Left lung (tissue), 4 donors: ENCODE measurements at regions not wholly inside any gene's neighbourhood (a gene's known extent, or its start where the extent isn't known, plus 50 kb on each side); places are given as distances from the start of the nearest gene placed in this dataset.

Source experiments
- ATAC-seq: fragments of 200-7000 bp; cut with Tn5 transposase; one replicate; pipeline ENCODE4 v1.9.1; 2020; ENCODE audit warnings: moderate library complexity
- DNase-seq, 4 donors: peaks; one replicate each; pipeline ENCODE4 v3.0.0-alpha.2; 2013 to 2020
- H3K27ac ChIP-seq, 2 donors: fragments of 200-600 bp; sonication (generic) in 1 of 2; one replicate each; pipeline versions ENCODE4 v1.5.0 to v1.8.0; 2020 to 2021
- H3K27me3 ChIP-seq, 2 donors: fragments of 200-600 bp; sonication (generic) in 1 of 2; one replicate each; pipeline versions ENCODE4 v1.5.0 to v1.8.0; 2020 to 2021
- H3K36me3 ChIP-seq, 2 donors: fragments of 200-600 bp; sonication (generic) in 1 of 2; one replicate each; pipeline versions ENCODE4 v1.5.0 to v1.8.0; 2020 to 2021
- H3K4me1 ChIP-seq, 2 donors: fragments of 200-600 bp; one replicate each; pipeline ENCODE4 v1.8.0; 2021
- H3K4me3 ChIP-seq, 2 donors: fragments of 200-600 bp; sonication (generic) in 1 of 2; one replicate each; pipeline versions ENCODE4 v1.5.0 to v1.8.0; 2020 to 2021; ENCODE audit warnings: mild to moderate bottlenecking in 1 of 2
- H3K9me3 ChIP-seq, 2 donors: fragments of 200-600 bp; sonication (generic) in 1 of 2; one replicate each; pipeline versions ENCODE4 v1.5.0 to v1.8.0; 2020 to 2021
- CTCF ChIP-seq, 2 donors: fragments of 200-600 bp; sonication (generic) in 1 of 2; IDR thresholded peaks; one replicate each; pipeline versions ENCODE4 v1.5.0 to v1.8.0; 2021; ENCODE audit warnings: antibody characterized with exemption in 2 of 2
- intact Hi-C, 2 donors: fragments of 100-400 bp; cut with DNase I; formaldehyde crosslinking; loops; one replicate each; pipeline versions ENCODE4 v1.11.2 to v1.14.2; 2022
- donor health status: DM: no; HTN: yes; CAD: no.
- donor health status: DM: no; HTN: no; CAD: no.

- H3K27me3 ChIP-seq: no peaks in the 10 kb centered on the region
- no peaks in the 10 kb centered on the region for H3K9me3 ChIP-seq
- H3K4me3 ChIP-seq: no peak overlapping the region
- no peaks in the 10 kb centered on the region for H3K4me1 ChIP-seq
- H3K36me3 ChIP-seq: no peaks in the 10 kb centered on the region
- ATAC-seq: no peak
- DNase-seq: no peak
- no peak overlapping the region for H3K27ac ChIP-seq
- TF ChIP-seq CTCF (IDR thresholded peaks at IDR 0.05): no peak
- intact Hi-C loops: no loop called here
Measured at GRCh38 chr13:102951808-102952207, 106.0 kb downstream of the ERCC5 start.

- no peak for ATAC-seq
- TF ChIP-seq CTCF (IDR thresholded peaks at IDR 0.05): no peak
- Histone ChIP-seq H3K27ac (no peak overlapping the region), H3K36me3 (no peaks in the 10 kb centered on the region), H3K4me3 (no peak overlapping the region), H3K4me1 (no peaks in the 10 kb centered on the region), H3K9me3 (no peaks in the 10 kb centered on the region), H3K27me3 (no peaks in the 10 kb centered on the region)
- peak in 2 of 4 donors; percentile 15 to 58 for DNase-seq
- intact Hi-C loops: no loop called here
Measured at GRCh38 chr13:102947745-102948405, 102.0 kb downstream of the ERCC5 start.

- no peak overlapping the region for H3K27ac ChIP-seq
- H3K9me3 ChIP-seq: peaks cover 0 to 7% of the 10 kb centered on the region in 2 donors
- no peaks in the 10 kb centered on the region for H3K36me3 ChIP-seq
- no peak for DNase-seq
- H3K4me3 ChIP-seq: no peak overlapping the region
- TF ChIP-seq CTCF (IDR thresholded peaks at IDR 0.05): no peak
- ATAC-seq: no peak
- intact Hi-C loops: no loop called here
- H3K4me1 ChIP-seq: no peaks in the 10 kb centered on the region
- no peaks in the 10 kb centered on the region for H3K27me3 ChIP-seq
Measured at GRCh38 chr13:102945886-102946285, 100.1 kb downstream of the ERCC5 start.

GRCh38 chr13:102945324-102945815 is 99.5 kb downstream of the ERCC5 start:
- no peaks in the 10 kb centered on the region for H3K27me3 ChIP-seq
- H3K4me1 ChIP-seq: no peaks in the 10 kb centered on the region
- H3K27ac ChIP-seq: no peak overlapping the region
- no peak for ATAC-seq
- H3K4me3 ChIP-seq: no peak overlapping the region
- no peak for TF ChIP-seq CTCF (IDR thresholded peaks at IDR 0.05)
- H3K9me3 ChIP-seq: peaks cover 0 to 12% of the 10 kb centered on the region in 2 donors
- DNase-seq: no peak
- H3K36me3 ChIP-seq: no peaks in the 10 kb centered on the region
- intact Hi-C loops: no loop called here

GRCh38 chr13:102944821-102945220 is 99.0 kb downstream of the ERCC5 start:
- peaks cover 0 to 16% of the 10 kb centered on the region in 2 donors for H3K9me3 ChIP-seq

More at GRCh38 chr13:102944821-102945220, 99.0 kb downstream of the ERCC5 start:
- ATAC-seq (no peak), DNase-seq (no peak)
- Histone ChIP-seq H3K27ac (no peak overlapping the region), H3K36me3 (no peaks in the 10 kb centered on the region), H3K4me1 (no peaks in the 10 kb centered on the region), H3K27me3 (no peaks in the 10 kb centered on the region), H3K4me3 (no peak overlapping the region)
- TF ChIP-seq CTCF (IDR thresholded peaks at IDR 0.05): no peak
- intact Hi-C loops: no loop called here
